Activated CD8-positive, alpha-beta T cell treated with anti-CD3 and anti-CD28 coated beads for 36 hours (primary cell): ENCODE measurements at regions not wholly inside any gene's neighbourhood (a gene's known extent, or its start where the extent isn't known, plus 50 kb on each side); places are given as distances from the start of the nearest gene placed in this dataset.

Source experiments
- ATAC-seq: fragments of 200-7000 bp; cut with Tn5 transposase; one replicate; pipeline ENCODE4 v1.10.0; 2021; ENCODE audit warnings: mild to moderate bottlenecking, moderate library complexity
- CTCF ChIA-PET: fragments of 350-600 bp; sonication (Branson Sonifier 250); formaldehyde crosslinking; loops from one replicate; lab custom pipeline; 2021; ENCODE audit warnings: antibody characterized with exemption; lab: Charles Lee
- POLR2A ChIA-PET: fragments of 350-600 bp; sonication (Branson Sonifier 250); formaldehyde crosslinking; loops from one replicate; lab custom pipeline; 2021; ENCODE audit warnings: antibody characterized with exemption; lab: Charles Lee
- DNase-seq: peaks from one replicate; pipeline ENCODE4 v3.0.0-alpha.2; 2020
- H3K27ac Mint-ChIP-seq: one replicate; pipeline ENCODE4 v1.8.0; 2021; ENCODE audit warnings: mild to moderate bottlenecking, mixed read lengths
- H3K27me3 Mint-ChIP-seq: one replicate; pipeline ENCODE4 v1.8.0; 2021; ENCODE audit warnings: mixed read lengths
- H3K36me3 Mint-ChIP-seq: one replicate; pipeline ENCODE4 v1.8.0; 2021; ENCODE audit warnings: low read depth, mixed read lengths
- H3K4me1 Mint-ChIP-seq: one replicate; pipeline ENCODE4 v1.8.0; 2021; ENCODE audit warnings: low read depth, mixed read lengths
- H3K4me3 Mint-ChIP-seq: one replicate; pipeline ENCODE4 v1.8.0; 2021; ENCODE audit warnings: mild to moderate bottlenecking, moderate library complexity, mixed read lengths
- H3K9me3 Mint-ChIP-seq: one replicate; pipeline ENCODE4 v1.8.0; 2021; ENCODE audit warnings: mixed read lengths
- CTCF ChIP-seq: fragments of 200-600 bp; IDR thresholded peaks from one replicate; pipeline ENCODE4 v1.8.0; 2022; ENCODE audit warnings: antibody characterized with exemption, mild to moderate bottlenecking
- intact Hi-C: fragments of 100-400 bp; cut with micrococcal nuclease; formaldehyde crosslinking; loops from one replicate; pipeline ENCODE4 v1.10.0; 2022

DNA sequence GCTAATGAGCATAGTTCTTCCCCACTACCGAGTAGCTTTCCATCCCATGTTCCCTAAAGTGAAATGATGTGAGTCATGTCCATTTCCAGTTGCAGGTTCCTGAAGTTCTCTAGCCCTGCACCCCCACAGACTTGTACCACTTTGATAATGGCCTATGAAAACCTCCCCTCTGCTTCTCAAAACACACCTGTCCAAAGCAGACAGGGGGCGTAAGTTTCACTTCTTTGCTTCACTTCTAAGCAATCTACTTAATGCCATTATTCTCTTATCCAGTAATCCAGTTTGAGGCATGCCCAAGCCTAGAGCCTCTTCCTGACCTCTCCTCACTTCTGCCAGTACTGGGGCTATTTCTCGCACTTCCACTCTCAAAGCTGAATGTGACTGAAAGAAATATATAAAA lies 305.1 kb downstream of the IGSF11 start:
- Mint-ChIP-seq H3K4me1 (no peaks in the 10 kb centered on the region), H3K27me3 (no peaks in the 10 kb centered on the region), H3K9me3 (no peaks in the 10 kb centered on the region), H3K36me3 (no peaks in the 10 kb centered on the region), H3K27ac (no peak overlapping the region), H3K4me3 (no peak overlapping the region)
- no peak for ATAC-seq
- ChIA-PET CTCF (no interaction called here), POLR2A (no interaction called here)
- DNase-seq = no peak
- no peak for TF ChIP-seq CTCF
- intact Hi-C loops = no loop called here

GRCh38 chr3:118734664-118735063 lies 300.0 kb downstream of the IGSF11 start:
- intact Hi-C loops = no loop called here
- CTCF ChIA-PET = no interaction called here
- H3K4me1 Mint-ChIP-seq = no peaks in the 10 kb centered on the region

GRCh38 chr3:118736107-118736506 lies 298.5 kb downstream of the IGSF11 start:
- ChIA-PET POLR2A (no interaction called here), CTCF (no interaction called here)
- no peaks in the 10 kb centered on the region for H3K27me3 Mint-ChIP-seq
- H3K27ac Mint-ChIP-seq = no peak overlapping the region
- H3K9me3 Mint-ChIP-seq = peaks cover 8% of the 10 kb centered on the region
- no peaks in the 10 kb centered on the region for H3K4me1 Mint-ChIP-seq
- DNase-seq (no peak), ATAC-seq (no peak)
- TF ChIP-seq CTCF = no peak
- H3K4me3 Mint-ChIP-seq = no peak overlapping the region
- H3K36me3 Mint-ChIP-seq = no peaks in the 10 kb centered on the region
- intact Hi-C loops = no loop called here

More at GRCh38 chr3:118734664-118735063, 300.0 kb downstream of the IGSF11 start:
- no peaks in the 10 kb centered on the region for H3K27me3 Mint-ChIP-seq
- DNase-seq = no peak
- TF ChIP-seq CTCF = no peak
- POLR2A ChIA-PET = no interaction called here
- no peak overlapping the region for H3K27ac Mint-ChIP-seq
- H3K9me3 Mint-ChIP-seq = peaks cover 2% of the 10 kb centered on the region
- no peak overlapping the region for H3K4me3 Mint-ChIP-seq
- no peaks in the 10 kb centered on the region for H3K36me3 Mint-ChIP-seq
- ATAC-seq = no peak

DNA sequence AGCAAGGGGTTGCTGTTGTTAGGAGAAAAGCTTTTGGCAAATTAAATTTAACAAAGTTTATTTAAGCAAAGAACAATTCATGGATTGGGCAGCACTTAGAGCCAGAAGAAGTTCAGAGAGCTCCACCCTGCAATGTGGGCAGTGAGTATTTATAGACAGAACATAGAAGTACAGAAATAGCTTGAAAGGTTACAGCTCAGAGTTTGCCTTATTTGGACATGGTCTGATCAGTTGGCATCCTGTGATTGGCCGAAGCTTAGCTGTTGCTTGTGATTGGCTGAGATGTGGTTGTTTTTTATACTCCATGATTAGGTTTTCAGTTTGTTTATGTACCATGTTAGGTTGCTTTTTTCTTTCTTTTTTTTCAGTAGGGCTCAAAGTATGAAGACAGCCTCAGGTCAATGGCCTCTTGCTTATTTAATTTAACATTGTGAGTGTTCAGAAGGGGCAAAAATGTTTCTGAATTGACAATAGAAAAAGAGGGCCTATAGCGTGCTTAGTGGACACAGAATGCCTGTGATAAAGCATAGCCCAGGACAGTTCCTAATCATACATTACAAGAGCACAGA lies 293.8 kb downstream of the IGSF11 start:
- CTCF ChIA-PET = no interaction called here
- intact Hi-C loops = no loop called here
- H3K4me3 Mint-ChIP-seq = no peak overlapping the region
- TF ChIP-seq CTCF = no peak
- H3K27me3 Mint-ChIP-seq = peaks cover 3% of the 10 kb centered on the region
- ATAC-seq (no peak), DNase-seq (no peak)
- H3K4me1 Mint-ChIP-seq = no peaks in the 10 kb centered on the region
- POLR2A ChIA-PET = no interaction called here
- H3K27ac Mint-ChIP-seq = no peak overlapping the region
- peaks cover 12% of the 10 kb centered on the region for H3K9me3 Mint-ChIP-seq
- no peaks in the 10 kb centered on the region for H3K36me3 Mint-ChIP-seq

DNA sequence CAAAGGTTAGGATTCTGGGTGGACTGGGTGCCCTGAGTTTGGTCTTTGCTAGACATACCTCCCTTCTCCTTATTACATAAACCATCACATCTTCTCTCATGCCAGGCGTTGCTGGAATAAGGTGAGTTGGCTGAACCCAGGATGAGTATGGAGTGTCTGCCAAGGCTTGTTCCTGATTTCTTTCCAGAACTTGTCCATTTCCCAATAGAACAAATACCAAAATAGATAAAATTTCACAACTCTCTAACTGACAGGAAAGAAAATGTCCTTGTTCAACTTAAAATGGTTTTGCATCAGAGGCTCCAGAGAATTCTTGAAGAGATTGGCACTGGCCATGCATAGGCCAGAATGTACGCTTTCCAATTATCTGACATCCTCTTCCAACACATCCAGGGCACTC lies 291.9 kb downstream of the IGSF11 start:
- CTCF ChIA-PET = no interaction called here
- Mint-ChIP-seq H3K9me3 (peaks cover 15% of the 10 kb centered on the region), H3K27ac (no peak overlapping the region), H3K4me3 (no peak overlapping the region), H3K36me3 (no peaks in the 10 kb centered on the region), H3K27me3 (peaks cover 3% of the 10 kb centered on the region), H3K4me1 (no peaks in the 10 kb centered on the region)
- TF ChIP-seq CTCF = no peak
- no peak for ATAC-seq
- POLR2A ChIA-PET = no interaction called here
- intact Hi-C loops = no loop called here
- DNase-seq = no peak
